HepG2 (cell line): ENCODE measurements at regions not wholly inside any gene's neighbourhood (a gene's known extent, or its start where the extent isn't known, plus 50 kb on each side); places are given as distances from the start of the nearest gene placed in this dataset.

Source experiments
- ATAC-seq: fragments of 200-7000 bp; cut with Tn5 transposase; 3 replicates; pipeline ENCODE4 v1.9.1; 2020; ENCODE audit warnings: mild to moderate bottlenecking, moderate library complexity
- BruUV-seq: library from RNA; stranded (reverse); fragments of 400-500 nt; replicated peaks from 2 replicates; lab custom pipeline; 2021; lab: Mats Ljungman, UMichigan
- CTCF ChIA-PET: fragments of 300-600 bp; formaldehyde crosslinking; extraction: SDS; loops from one replicate; lab custom pipeline; 2021; ENCODE audit warnings: low total read pairs, inconsistent platforms, low intra/inter-chr PET ratio; lab: Yijun Ruan, JAX
- POLR2A ChIA-PET: fragments of 350-600 bp; sonication (Branson Sonifier 250); formaldehyde crosslinking; loops from one replicate; lab custom pipeline; 2020; ENCODE audit warnings: antibody characterized with exemption, inconsistent platforms; lab: Yijun Ruan, JAX
- DNase-seq: peaks from one replicate; pipeline ENCODE4 v3.0.0-alpha.2; 2015; ENCODE audit warnings: low spot score
- FAIRE-seq: peaks from 3 replicates; lab custom pipeline; 2011; peaks lifted over from hg19 to GRCh38; lab: Jason Lieb, UNC
- H2AFZ ChIP-seq: one replicate; pipeline ENCODE4 v1.6.1; 2011; ENCODE audit warnings: low read length, inconsistent platforms
- H3K27ac ChIP-seq: fragments of 300-600 bp; 3 replicates; pipeline ENCODE4 v1.8.0; 2011; ENCODE audit warnings: mixed run types, mild to moderate bottlenecking, mixed read lengths, low read length, inconsistent platforms; ENCODE audit not compliant: insufficient read depth; ENCODE audit errors: extremely low read length
- H3K27me3 ChIP-seq, 2 experiments: fragments of 200-600 bp in 1 of 2; 2 replicates in 1 of 2; 3 replicates in 1 of 2; pipeline versions ENCODE4 v1.6.0 to v1.8.0; 2011; ENCODE audit warnings: low read length in 2 of 2, mild to moderate bottlenecking in 2 of 2, moderate library complexity in 2 of 2, inconsistent platforms in 1 of 2; ENCODE audit not compliant: insufficient read depth in 2 of 2, control insufficient read depth in 1 of 2
- H3K36me3 ChIP-seq, 2 experiments: fragments of 200-600 bp in 1 of 2; replicated peaks in 1 of 2; 2 replicates in 1 of 2; 3 replicates in 1 of 2; pipeline versions ENCODE4 v1.5.1 to v1.8.0; 2011; ENCODE audit warnings: low read length in 2 of 2, inconsistent platforms in 1 of 2; ENCODE audit not compliant: insufficient read depth in 2 of 2, control insufficient read depth in 1 of 2
- H3K4me1 ChIP-seq: 2 replicates; pipeline ENCODE4 v1.5.1; 2012; ENCODE audit warnings: low read length, inconsistent platforms; ENCODE audit not compliant: insufficient read depth
- H3K4me2 ChIP-seq: 2 replicates; pipeline ENCODE4 v1.6.0; 2011; ENCODE audit warnings: low read depth, low read length, inconsistent platforms
- H3K4me3 ChIP-seq, 3 experiments: fragments of 200-600 bp in 1 of 3; sonication (generic), shearing (Covaris generic) in 1 of 3; replicated peaks in 1 of 3; 2 replicates each; pipeline ENCODE4 v1.5.1; 2011 to 2016; ENCODE audit warnings: low read length in 3 of 3, inconsistent platforms in 2 of 3, low read depth in 2 of 3, mild to moderate bottlenecking in 2 of 3, control low read depth in 1 of 3, mixed read lengths in 1 of 3; ENCODE audit not compliant: insufficient read depth in 1 of 3
- H3K79me2 ChIP-seq: one replicate; pipeline ENCODE4 v1.6.1; 2011; ENCODE audit warnings: low read length, inconsistent platforms; ENCODE audit not compliant: insufficient read depth
- H3K9ac ChIP-seq: 2 replicates; pipeline ENCODE4 v1.6.0; 2011; ENCODE audit warnings: mild to moderate bottlenecking, low read depth, low read length, inconsistent platforms; ENCODE audit not compliant: insufficient read depth
- H3K9me3 ChIP-seq: 2 replicates; pipeline ENCODE4 v1.5.1; 2012; ENCODE audit warnings: mild to moderate bottlenecking, low read length
- H4K20me1 ChIP-seq: 2 replicates; pipeline ENCODE4 v1.6.0; 2011; ENCODE audit warnings: inconsistent platforms, mild to moderate bottlenecking, low read length, moderate library complexity; ENCODE audit not compliant: insufficient read depth
- ATF7 ChIP-seq, 2 experiments: fragments of 450-650 bp in 1 of 2; sonication (generic) in 1 of 2; formaldehyde crosslinking in 1 of 2; IDR thresholded peaks; 2 replicates each; pipeline versions ENCODE4 v1.4.0 to v1.6.1; 2016 to 2020; ENCODE audit warnings: antibody characterized with exemption in 1 of 2, mild to moderate bottlenecking in 1 of 2, missing genetic modification reagents in 1 of 2
- CEBPB ChIP-seq: IDR thresholded peaks from 2 replicates; pipeline ENCODE4 v1.6.1; 2011; ENCODE audit warnings: low read depth, low read length, improper control_type of control experiment, borderline replicate concordance
- ETV5 ChIP-seq: IDR thresholded peaks from 2 replicates; pipeline ENCODE4 v1.6.1; 2018; ENCODE audit warnings: missing biosample characterization, missing genetic modification reagents, inconsistent platforms, borderline replicate concordance
- ONECUT2 ChIP-seq: sonication (generic); formaldehyde crosslinking; IDR thresholded peaks from 2 replicates; pipeline ENCODE4 v1.4.0; 2020; ENCODE audit warnings: missing genetic modification reagents
- SP4 ChIP-seq: sonication (generic); formaldehyde crosslinking; IDR thresholded peaks from 2 replicates; pipeline ENCODE4 v1.8.1; 2023; ENCODE audit warnings: mild to moderate bottlenecking, missing genetic modification reagents
- XRCC5 ChIP-seq: fragments of 200-400 bp; formaldehyde crosslinking; optimal IDR thresholded peaks from 2 replicates; pipeline ENCODE3; 2017; ENCODE audit warnings: mild to moderate bottlenecking, low read length
- ZBTB7B ChIP-seq: sonication (generic); formaldehyde crosslinking; IDR thresholded peaks from 2 replicates; pipeline ENCODE4 v1.4.0; 2020; ENCODE audit warnings: missing genetic modification reagents
- ZNF343 ChIP-seq: sonication (generic); formaldehyde crosslinking; IDR thresholded peaks from 2 replicates; pipeline ENCODE4 v1.4.0; 2020; ENCODE audit warnings: mild to moderate bottlenecking, missing genetic modification reagents
- ZNF562 ChIP-seq: sonication (generic); formaldehyde crosslinking; IDR thresholded peaks from 2 replicates; pipeline ENCODE4 v1.8.0; 2022; ENCODE audit warnings: missing genetic modification reagents, borderline replicate concordance
- ZNF766 ChIP-seq: sonication (generic); formaldehyde crosslinking; IDR thresholded peaks from 2 replicates; pipeline ENCODE4 v1.5.0; 2020; ENCODE audit warnings: missing genetic modification reagents, borderline replicate concordance
- ZSCAN21 ChIP-seq: sonication (generic); formaldehyde crosslinking; IDR thresholded peaks from 2 replicates; pipeline ENCODE4 v1.8.0; 2022; ENCODE audit warnings: mild to moderate bottlenecking, missing genetic modification reagents, moderate library complexity, borderline replicate concordance
- WGBS: methylation state at CpG from one replicate; pipeline ENCODE4 v1.1.6; 2017; ENCODE audit warnings: low lambda C conversion rate; 5-methylcytosine and 5-hydroxymethylcytosine counted together
- in situ Hi-C: cut with HindIII; loops from 2 replicates; pipeline ENCODE4 v1.10.0; 2017; ENCODE audit warnings: low pct_unique_long_range_greater_than_20kb; ENCODE audit not compliant: extremely low pct_ligation_motif_present
- intact Hi-C: fragments of 100-400 bp; cut with micrococcal nuclease; formaldehyde crosslinking; loops from one replicate; pipeline ENCODE4 v1.10.0; 2022; ENCODE audit not compliant: unreplicated experiment
- TF ChIP-seq, protein P1 (sequence below): IDR thresholded peaks from 2 replicates; pipeline ENCODE4 v1.6.1; 2016; ENCODE audit warnings: missing compliant biosample characterization, missing genetic modification reagents, borderline replicate concordance
- TF ChIP-seq, protein P2 (sequence below): sonication (generic); formaldehyde crosslinking; IDR thresholded peaks from 2 replicates; pipeline ENCODE4 v1.4.0; 2020; ENCODE audit warnings: missing genetic modification reagents, borderline replicate concordance
- TF ChIP-seq, protein P3 (sequence below): sonication (generic); formaldehyde crosslinking; IDR thresholded peaks from 2 replicates; pipeline ENCODE4 v1.4.0; 2020; ENCODE audit warnings: missing genetic modification reagents

DNA sequence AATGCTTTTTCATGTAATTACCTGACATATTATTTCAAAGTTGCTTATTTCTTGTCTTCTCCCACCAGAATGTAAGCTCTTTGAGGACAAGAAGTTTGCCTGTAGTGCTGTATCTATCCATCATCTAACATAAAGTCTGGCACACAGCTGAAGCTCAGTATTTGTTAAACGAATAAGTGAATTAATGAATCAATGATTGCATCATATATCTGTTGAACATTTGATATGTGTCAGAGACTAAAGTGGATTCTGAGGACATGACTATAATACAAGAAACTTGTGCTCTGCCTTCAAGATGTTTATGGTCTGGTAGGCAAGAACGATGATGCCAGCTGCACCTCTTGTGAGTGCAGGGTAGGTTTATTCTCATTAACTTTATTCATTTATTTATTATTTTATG, 115.4 kb upstream of the SCAF11 start:
- H3K27ac ChIP-seq = no peak overlapping the region
- H3K27me3 ChIP-seq = no peaks in the 10 kb centered on the region
- H3K4me1 ChIP-seq = peaks cover 15% of the 10 kb centered on the region
- H3K79me2 ChIP-seq = no peaks in the 10 kb centered on the region
- no peak for DNase-seq
- H3K4me2 ChIP-seq = no peak overlapping the region
- in situ Hi-C loops (no loop called here), intact Hi-C loops (no loop called here)
- no peak overlapping the region for H2AFZ ChIP-seq
- BruUV-seq = no TSS peak
- WGBS = 45% methylated on average over 2 of the region's 2 CpGs
- no peaks in the 10 kb centered on the region for H4K20me1 ChIP-seq
- POLR2A ChIA-PET = no interaction called here
- TF ChIP-seq XRCC5 = no peak
- peak; percentile 66 for TF ChIP-seq CEBPB
- peak; percentile 49; the same call in 1 of the 2 replicates for TF ChIP-seq ATF7 (IDR thresholded peaks at IDR 0.05)
- TF ChIP-seq ATF7 (CRISPR knock-in tag; IDR thresholded peaks at IDR 0.05) = no peak
- TF ChIP-seq, all 625 proteins: peak for 2
- FAIRE-seq (no peak), ATAC-seq (no peak)
- CTCF ChIA-PET = no interaction called here
- Histone ChIP-seq H3K9ac (no peak overlapping the region), H3K9me3 (no peaks in the 10 kb centered on the region), H3K36me3 (no peaks in the 10 kb centered on the region), H3K4me3 (no peak overlapping the region)

DNA sequence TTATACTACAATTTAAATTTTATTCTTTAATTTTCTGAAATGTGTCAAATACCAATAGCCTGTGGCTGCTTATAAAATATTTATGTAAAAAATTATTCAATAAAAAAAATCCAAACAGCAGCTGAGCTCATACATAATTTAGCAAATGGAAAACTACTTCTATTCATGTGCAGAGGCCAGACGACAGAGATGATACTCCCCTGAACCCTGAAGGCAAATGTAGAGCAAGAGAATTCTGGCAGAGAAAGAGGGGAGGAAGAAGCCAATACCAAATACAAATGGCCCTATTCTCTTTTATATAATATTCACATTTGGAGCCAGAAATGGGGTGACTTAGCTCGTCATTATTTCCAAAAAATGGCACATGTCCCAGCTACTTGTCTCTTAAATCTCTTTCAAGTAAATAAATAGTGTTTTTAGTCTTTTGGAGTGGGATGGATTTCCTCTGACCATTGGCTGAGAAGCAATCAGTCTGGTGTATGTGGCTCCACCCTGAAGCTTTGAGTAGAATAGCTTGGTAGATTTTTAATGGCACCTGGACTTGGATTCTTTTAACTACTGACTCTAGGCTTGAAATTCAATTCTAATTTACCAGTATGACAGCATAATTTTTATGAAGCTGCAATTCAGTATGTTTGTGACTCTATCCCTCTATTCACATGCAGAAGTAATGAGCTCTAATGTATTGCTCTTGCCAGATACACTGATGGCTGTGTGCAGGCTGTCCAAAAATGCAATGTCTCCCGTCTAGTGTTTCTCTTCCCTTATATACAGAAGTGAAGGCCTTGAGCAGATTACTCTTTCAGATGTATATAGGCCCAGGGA, 113.4 kb upstream of the SCAF11 start:
- 3% methylated on average over 3 of the region's 3 CpGs for WGBS
- no peaks in the 10 kb centered on the region for H3K27me3 ChIP-seq
- no peak for FAIRE-seq
- no peaks in the 10 kb centered on the region for H4K20me1 ChIP-seq
- DNase-seq = no peak
- POLR2A ChIA-PET = no interaction called here
- H3K36me3 ChIP-seq = no peaks in the 10 kb centered on the region
- BruUV-seq = no TSS peak
- no peak for ATAC-seq
- peaks cover 11% of the 10 kb centered on the region for H3K4me1 ChIP-seq
- CTCF ChIA-PET = no interaction called here
- no peaks in the 10 kb centered on the region for H3K79me2 ChIP-seq
- no peaks in the 10 kb centered on the region for H3K9me3 ChIP-seq
- H3K4me3 ChIP-seq = no peak overlapping the region
- in situ Hi-C loops (no loop called here), intact Hi-C loops (loop anchor here (5.0 kb wide), 1 partner anchor 1659 kb away; no protein-coding TSS in a partner anchor)
- H3K9ac ChIP-seq = no peak overlapping the region
- H2AFZ ChIP-seq = no peak overlapping the region
- H3K4me2 ChIP-seq = no peak overlapping the region
- H3K27ac ChIP-seq = no peak overlapping the region
- TF ChIP-seq SP4 (CRISPR knock-in tag) = no peak
- no peak for TF ChIP-seq ZSCAN21 (CRISPR knock-in tag)
- no peak for TF ChIP-seq ONECUT2
- no peak for TF ChIP-seq ZBTB7B (CRISPR knock-in tag)
- TF ChIP-seq, protein P1, sequence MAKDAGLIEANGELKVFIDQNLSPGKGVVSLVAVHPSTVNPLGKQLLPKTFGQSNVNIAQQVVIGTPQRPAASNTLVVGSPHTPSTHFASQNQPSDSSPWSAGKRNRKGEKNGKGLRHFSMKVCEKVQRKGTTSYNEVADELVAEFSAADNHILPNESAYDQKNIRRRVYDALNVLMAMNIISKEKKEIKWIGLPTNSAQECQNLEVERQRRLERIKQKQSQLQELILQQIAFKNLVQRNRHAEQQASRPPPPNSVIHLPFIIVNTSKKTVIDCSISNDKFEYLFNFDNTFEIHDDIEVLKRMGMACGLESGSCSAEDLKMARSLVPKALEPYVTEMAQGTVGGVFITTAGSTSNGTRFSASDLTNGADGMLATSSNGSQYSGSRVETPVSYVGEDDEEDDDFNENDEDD = no peak
- no peak for TF ChIP-seq ZNF562 (CRISPR knock-in tag)
- no peak for TF ChIP-seq ZNF766
- TF ChIP-seq, protein P2, sequence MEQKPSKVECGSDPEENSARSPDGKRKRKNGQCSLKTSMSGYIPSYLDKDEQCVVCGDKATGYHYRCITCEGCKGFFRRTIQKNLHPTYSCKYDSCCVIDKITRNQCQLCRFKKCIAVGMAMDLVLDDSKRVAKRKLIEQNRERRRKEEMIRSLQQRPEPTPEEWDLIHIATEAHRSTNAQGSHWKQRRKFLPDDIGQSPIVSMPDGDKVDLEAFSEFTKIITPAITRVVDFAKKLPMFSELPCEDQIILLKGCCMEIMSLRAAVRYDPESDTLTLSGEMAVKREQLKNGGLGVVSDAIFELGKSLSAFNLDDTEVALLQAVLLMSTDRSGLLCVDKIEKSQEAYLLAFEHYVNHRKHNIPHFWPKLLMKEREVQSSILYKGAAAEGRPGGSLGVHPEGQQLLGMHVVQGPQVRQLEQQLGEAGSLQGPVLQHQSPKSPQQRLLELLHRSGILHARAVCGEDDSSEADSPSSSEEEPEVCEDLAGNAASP = no peak
- TF ChIP-seq ZNF343 (CRISPR knock-in tag) = no peak
- TF ChIP-seq, protein P3, sequence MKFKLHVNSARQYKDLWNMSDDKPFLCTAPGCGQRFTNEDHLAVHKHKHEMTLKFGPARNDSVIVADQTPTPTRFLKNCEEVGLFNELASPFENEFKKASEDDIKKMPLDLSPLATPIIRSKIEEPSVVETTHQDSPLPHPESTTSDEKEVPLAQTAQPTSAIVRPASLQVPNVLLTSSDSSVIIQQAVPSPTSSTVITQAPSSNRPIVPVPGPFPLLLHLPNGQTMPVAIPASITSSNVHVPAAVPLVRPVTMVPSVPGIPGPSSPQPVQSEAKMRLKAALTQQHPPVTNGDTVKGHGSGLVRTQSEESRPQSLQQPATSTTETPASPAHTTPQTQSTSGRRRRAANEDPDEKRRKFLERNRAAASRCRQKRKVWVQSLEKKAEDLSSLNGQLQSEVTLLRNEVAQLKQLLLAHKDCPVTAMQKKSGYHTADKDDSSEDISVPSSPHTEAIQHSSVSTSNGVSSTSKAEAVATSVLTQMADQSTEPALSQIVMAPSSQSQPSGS (CRISPR knock-in tag) = no peak
- no peak for TF ChIP-seq ETV5 (CRISPR knock-in tag)
